Suprapubic skin (tissue), 4 donors: ENCODE measurements at regions not wholly inside any gene's neighbourhood (a gene's known extent, or its start where the extent isn't known, plus 50 kb on each side); places are given as distances from the start of the nearest gene placed in this dataset.

Source experiments
- DNase-seq, 2 donors: peaks; one replicate each; pipeline ENCODE4 v3.0.0-alpha.2; 2019; ENCODE audit warnings: low spot score in 2 of 2
- H3K27ac ChIP-seq: fragments of 200-600 bp; sonication (generic); one replicate; pipeline ENCODE4 v1.5.1; 2019
- H3K27me3 ChIP-seq: fragments of 200-600 bp; sonication (generic); one replicate; pipeline ENCODE4 v1.5.1; 2019
- H3K36me3 ChIP-seq: fragments of 200-600 bp; sonication (generic); one replicate; pipeline ENCODE4 v1.5.1; 2019
- H3K4me1 ChIP-seq: fragments of 200-600 bp; sonication (generic); one replicate; pipeline ENCODE4 v1.5.1; 2019
- H3K4me3 ChIP-seq: fragments of 200-600 bp; sonication (generic); one replicate; pipeline ENCODE4 v1.5.1; 2019; ENCODE audit warnings: mild to moderate bottlenecking
- H3K9me3 ChIP-seq: fragments of 200-600 bp; sonication (generic); one replicate; pipeline ENCODE4 v1.5.1; 2019
- EP300 ChIP-seq: sonication (generic); formaldehyde crosslinking; IDR thresholded peaks from one replicate; pipeline ENCODE4 v1.6.1; 2017; ENCODE audit warnings: antibody characterized with exemption
- POLR2A ChIP-seq, 2 donors: fragments of 450-650 bp; IDR thresholded peaks; one replicate each; pipeline ENCODE4 v1.6.1; 2017; ENCODE audit warnings: antibody characterized with exemption in 2 of 2, mild to moderate bottlenecking in 2 of 2, moderate library complexity in 2 of 2
- POLR2AphosphoS5 ChIP-seq, 3 donors: sonication (generic); formaldehyde crosslinking; IDR thresholded peaks; one replicate each; pipeline ENCODE4 v1.6.1; 2017; ENCODE audit warnings: antibody characterized with exemption in 3 of 3
- WGBS: methylation state at CpG from one replicate; pipeline ENCODE4 v1.1.5; 2018; 5-methylcytosine and 5-hydroxymethylcytosine counted together
- TF ChIP-seq, protein P1 (sequence below), 2 donors: fragments of 200-600 bp in 1 of 2; fragments of 450-650 bp in 1 of 2; sonication (generic) in 1 of 2; IDR thresholded peaks; one replicate each; pipeline ENCODE4 v1.5.1; 2016 to 2019; ENCODE audit warnings: antibody characterized with exemption in 2 of 2, mild to moderate bottlenecking in 1 of 2, moderate library complexity in 1 of 2

DNA sequence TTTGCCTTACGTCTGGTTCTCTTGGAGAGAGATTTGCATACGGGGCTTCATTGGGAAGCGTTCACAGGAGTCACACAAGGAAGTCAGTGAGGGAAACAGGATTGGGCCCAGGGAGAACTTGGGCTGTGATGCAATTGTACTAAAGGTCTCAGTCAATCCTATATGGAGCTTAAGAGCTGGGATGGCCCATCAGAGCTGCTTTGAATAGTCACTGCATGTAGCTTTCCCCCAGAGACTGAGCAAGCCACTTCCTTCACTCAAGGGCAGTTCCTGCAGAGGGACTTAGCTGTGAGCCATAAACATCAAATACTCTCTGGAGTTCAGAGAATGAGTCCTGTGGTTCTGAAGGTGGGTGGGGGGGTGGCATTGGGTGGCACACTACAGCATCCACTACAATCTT, 605.4 kb downstream of the MED13L start:
- no peak for TF ChIP-seq EP300
- no peak for TF ChIP-seq POLR2AphosphoS5 (IDR thresholded peaks at IDR 0.05)
- no peak for TF ChIP-seq POLR2A (IDR thresholded peaks at IDR 0.05)
- TF ChIP-seq, protein P1, sequence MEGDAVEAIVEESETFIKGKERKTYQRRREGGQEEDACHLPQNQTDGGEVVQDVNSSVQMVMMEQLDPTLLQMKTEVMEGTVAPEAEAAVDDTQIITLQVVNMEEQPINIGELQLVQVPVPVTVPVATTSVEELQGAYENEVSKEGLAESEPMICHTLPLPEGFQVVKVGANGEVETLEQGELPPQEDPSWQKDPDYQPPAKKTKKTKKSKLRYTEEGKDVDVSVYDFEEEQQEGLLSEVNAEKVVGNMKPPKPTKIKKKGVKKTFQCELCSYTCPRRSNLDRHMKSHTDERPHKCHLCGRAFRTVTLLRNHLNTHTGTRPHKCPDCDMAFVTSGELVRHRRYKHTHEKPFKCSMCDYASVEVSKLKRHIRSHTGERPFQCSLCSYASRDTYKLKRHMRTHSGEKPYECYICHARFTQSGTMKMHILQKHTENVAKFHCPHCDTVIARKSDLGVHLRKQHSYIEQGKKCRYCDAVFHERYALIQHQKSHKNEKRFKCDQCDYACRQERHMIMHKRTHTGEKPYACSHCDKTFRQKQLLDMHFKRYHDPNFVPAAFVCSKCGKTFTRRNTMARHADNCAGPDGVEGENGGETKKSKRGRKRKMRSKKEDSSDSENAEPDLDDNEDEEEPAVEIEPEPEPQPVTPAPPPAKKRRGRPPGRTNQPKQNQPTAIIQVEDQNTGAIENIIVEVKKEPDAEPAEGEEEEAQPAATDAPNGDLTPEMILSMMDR (IDR thresholded peaks at IDR 0.05) = no peak
- Histone ChIP-seq H3K4me3 (no peak overlapping the region), H3K27me3 (peaks cover 4% of the 10 kb centered on the region), H3K9me3 (no peaks in the 10 kb centered on the region), H3K36me3 (no peaks in the 10 kb centered on the region), H3K27ac (no peak overlapping the region), H3K4me1 (no peaks in the 10 kb centered on the region)
- WGBS = 83% methylated on average over 3 of the region's 3 CpGs
- DNase-seq = no peak

DNA sequence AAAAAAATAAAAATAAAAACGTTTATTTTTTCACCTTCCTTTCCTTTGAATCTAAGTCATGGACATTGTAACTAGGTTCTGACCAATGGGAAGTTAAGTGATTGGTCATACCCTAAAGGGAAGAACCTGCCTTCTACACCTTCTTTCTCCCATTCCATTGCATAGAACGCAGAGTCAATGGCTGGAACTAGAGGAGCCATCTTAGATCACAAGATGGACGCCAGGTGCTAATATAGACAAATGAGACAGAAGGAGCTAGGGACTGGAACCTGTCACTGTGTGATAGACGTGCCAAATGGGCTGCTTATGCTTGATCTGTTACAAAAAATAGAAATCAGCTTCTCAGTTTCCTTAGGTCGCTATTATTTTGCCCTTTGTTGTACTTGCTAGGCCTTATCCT, 606.6 kb downstream of the MED13L start:
- TF ChIP-seq POLR2A (IDR thresholded peaks at IDR 0.05) (no peak), EP300 (no peak), POLR2AphosphoS5 (IDR thresholded peaks at IDR 0.05) (no peak)
- TF ChIP-seq, protein P1 (IDR thresholded peaks at IDR 0.05) = no peak
- no peaks in the 10 kb centered on the region for H3K36me3 ChIP-seq
- no peak overlapping the region for H3K4me3 ChIP-seq
- no peaks in the 10 kb centered on the region for H3K4me1 ChIP-seq
- H3K27me3 ChIP-seq = peaks cover 4% of the 10 kb centered on the region
- DNase-seq = no peak
- WGBS = 88% methylated on average over 5 of the region's 5 CpGs
- no peak overlapping the region for H3K27ac ChIP-seq
- no peaks in the 10 kb centered on the region for H3K9me3 ChIP-seq

DNA sequence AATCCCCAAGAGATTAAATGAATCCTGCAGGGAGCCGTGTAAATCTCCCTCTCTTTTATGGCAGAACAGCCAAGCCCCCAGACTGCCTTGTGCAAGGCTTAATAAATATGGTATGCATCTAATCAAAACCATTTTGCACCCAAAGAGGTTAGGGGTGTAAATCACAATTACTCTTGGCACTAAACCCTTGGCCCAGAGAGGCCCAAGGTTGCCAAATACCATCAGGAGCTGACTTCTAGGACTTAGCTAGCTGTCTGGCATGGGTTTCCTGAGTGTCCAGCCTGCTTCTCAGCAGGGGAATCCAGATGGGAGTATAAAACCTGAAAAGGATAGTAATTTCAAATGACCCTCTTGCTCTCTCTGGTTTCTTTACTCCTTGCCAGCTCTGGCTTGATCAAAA, 610.4 kb downstream of the MED13L start:
- Histone ChIP-seq H3K9me3 (no peaks in the 10 kb centered on the region), H3K36me3 (no peaks in the 10 kb centered on the region), H3K27ac (no peak overlapping the region), H3K27me3 (no peaks in the 10 kb centered on the region), H3K4me3 (no peak overlapping the region), H3K4me1 (no peaks in the 10 kb centered on the region)
- DNase-seq = no peak
- WGBS = 42% methylated on average over 1 of the region's 1 CpG
- no peak for TF ChIP-seq POLR2AphosphoS5 (IDR thresholded peaks at IDR 0.05)
- no peak for TF ChIP-seq EP300
- no peak for TF ChIP-seq POLR2A (IDR thresholded peaks at IDR 0.05)
- TF ChIP-seq, protein P1 (IDR thresholded peaks at IDR 0.05) = no peak

DNA sequence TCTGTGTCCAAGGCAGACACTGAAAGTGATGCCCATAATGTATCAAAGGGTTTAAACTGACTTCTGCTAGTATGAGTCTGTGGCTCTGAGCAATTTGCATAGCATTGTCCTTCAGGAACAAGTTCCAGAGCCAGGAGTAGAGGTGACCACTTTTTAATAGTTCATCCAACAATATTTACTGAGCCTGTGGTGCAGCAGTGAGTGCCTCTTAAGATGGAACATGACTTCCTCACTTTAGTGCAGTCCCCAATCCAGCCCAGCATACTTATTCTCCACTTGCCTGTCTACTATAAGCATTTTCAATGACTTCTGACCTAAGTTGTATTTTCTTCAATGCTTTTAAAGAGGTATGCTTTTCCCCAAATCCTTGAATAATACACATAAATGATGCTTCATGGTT, 611.3 kb downstream of the MED13L start:
- DNase-seq = no peak
- no peaks in the 10 kb centered on the region for H3K4me1 ChIP-seq
- TF ChIP-seq POLR2AphosphoS5 (IDR thresholded peaks at IDR 0.05) (no peak), EP300 (no peak), POLR2A (IDR thresholded peaks at IDR 0.05) (no peak)
- TF ChIP-seq, protein P1 (IDR thresholded peaks at IDR 0.05) = no peak
- no peaks in the 10 kb centered on the region for H3K27me3 ChIP-seq
- H3K27ac ChIP-seq = no peak overlapping the region
- H3K36me3 ChIP-seq = no peaks in the 10 kb centered on the region
- H3K4me3 ChIP-seq = no peak overlapping the region
- no peaks in the 10 kb centered on the region for H3K9me3 ChIP-seq

DNA sequence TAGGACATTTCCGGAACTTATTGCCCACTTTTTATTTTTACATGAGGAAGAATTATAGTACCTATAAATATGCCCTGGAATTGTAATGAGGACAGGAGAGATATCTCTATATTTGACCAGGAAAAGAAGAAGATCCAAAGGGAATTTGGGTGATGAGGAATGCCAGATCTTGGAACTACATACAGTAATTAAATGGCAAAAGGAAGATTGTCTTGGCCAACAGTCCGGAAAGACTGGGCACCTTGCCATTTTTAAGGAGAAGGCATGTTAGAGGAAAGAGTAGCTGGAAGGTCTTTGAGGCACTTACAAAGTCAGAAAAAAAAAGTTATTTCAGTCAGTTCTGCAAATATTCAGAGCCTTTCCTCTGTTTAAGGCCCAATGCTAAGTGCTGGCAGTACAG, 616.4 kb downstream of the MED13L start:
- H3K4me1 ChIP-seq = no peaks in the 10 kb centered on the region
- TF ChIP-seq POLR2A (IDR thresholded peaks at IDR 0.05) (no peak), POLR2AphosphoS5 (IDR thresholded peaks at IDR 0.05) (no peak), EP300 (no peak)
- TF ChIP-seq, protein P1 (IDR thresholded peaks at IDR 0.05) = no peak
- H3K4me3 ChIP-seq = no peak overlapping the region
- no peaks in the 10 kb centered on the region for H3K9me3 ChIP-seq
- 37% methylated on average over 2 of the region's 2 CpGs for WGBS
- H3K36me3 ChIP-seq = no peaks in the 10 kb centered on the region
- no peaks in the 10 kb centered on the region for H3K27me3 ChIP-seq
- no peak for DNase-seq
- no peak overlapping the region for H3K27ac ChIP-seq
